ENCODE measurements at regions not wholly inside any gene's neighbourhood (a gene's known extent, or its start where the extent isn't known, plus 50 kb on each side); places are given as distances from the start of the nearest gene placed in this dataset.

DNA sequence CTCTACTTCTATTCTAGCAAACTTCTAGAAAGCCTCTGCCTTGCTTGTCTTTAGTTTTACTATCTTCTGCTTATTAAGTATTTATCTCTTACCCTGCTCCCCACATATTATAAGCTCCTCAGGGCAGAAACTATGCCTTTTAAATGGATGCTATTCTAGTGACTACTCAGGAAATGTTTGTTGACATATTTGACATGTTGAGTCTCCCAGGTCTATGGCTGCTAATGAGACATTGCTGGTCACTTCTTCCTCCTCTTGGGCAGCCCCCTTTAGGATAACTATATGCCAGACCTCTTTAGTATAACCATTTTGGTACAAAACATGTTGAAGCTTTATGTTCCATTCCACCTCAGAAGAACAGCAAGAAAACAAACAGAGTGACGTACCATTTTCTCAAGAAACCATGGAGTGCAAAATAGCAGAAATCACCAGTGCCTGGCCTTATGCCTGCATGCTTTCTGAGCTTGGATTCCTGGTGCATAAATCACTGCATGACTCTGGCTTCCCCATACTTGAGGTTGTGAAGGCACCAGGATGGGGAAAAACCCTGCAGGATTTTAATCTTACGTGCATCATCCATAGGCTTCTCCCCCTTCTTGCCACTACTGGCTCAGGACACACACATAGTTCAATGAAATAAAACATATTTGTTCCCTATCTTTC is 202.6 kb downstream of the TMX1 start:
- TF ChIP-seq, protein P1, sequence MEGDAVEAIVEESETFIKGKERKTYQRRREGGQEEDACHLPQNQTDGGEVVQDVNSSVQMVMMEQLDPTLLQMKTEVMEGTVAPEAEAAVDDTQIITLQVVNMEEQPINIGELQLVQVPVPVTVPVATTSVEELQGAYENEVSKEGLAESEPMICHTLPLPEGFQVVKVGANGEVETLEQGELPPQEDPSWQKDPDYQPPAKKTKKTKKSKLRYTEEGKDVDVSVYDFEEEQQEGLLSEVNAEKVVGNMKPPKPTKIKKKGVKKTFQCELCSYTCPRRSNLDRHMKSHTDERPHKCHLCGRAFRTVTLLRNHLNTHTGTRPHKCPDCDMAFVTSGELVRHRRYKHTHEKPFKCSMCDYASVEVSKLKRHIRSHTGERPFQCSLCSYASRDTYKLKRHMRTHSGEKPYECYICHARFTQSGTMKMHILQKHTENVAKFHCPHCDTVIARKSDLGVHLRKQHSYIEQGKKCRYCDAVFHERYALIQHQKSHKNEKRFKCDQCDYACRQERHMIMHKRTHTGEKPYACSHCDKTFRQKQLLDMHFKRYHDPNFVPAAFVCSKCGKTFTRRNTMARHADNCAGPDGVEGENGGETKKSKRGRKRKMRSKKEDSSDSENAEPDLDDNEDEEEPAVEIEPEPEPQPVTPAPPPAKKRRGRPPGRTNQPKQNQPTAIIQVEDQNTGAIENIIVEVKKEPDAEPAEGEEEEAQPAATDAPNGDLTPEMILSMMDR (conservative IDR thresholded peaks at IDR 0.05) = no peak
- no peak for TF ChIP-seq EZH2 (IDR thresholded peaks at IDR 0.05; ENCODE audit: low read depth)

Data from PC-9 (cell line).